Renal cortex interstitium (tissue), 11 donors: ENCODE measurements at regions not wholly inside any gene's neighbourhood (a gene's known extent, or its start where the extent isn't known, plus 50 kb on each side); places are given as distances from the start of the nearest gene placed in this dataset.
A peak's percentile ranks its signal among the peaks of the same experiment; 100 is the strongest.
"Not testable (repeated sequence)": the region's sequence is repeated elsewhere in the genome, so short reads cannot be mapped to it uniquely, and the experiment has no call there.

Experiments
- DNase-seq, 11 donors: peaks; one replicate each; pipeline ENCODE4 v3.0.0-alpha.2; 2013; ENCODE audit warnings: low read depth in 9 of 11, low spot score in 4 of 11; ENCODE audit errors: extremely low read depth in 1 of 11

GRCh38 chr13:83733293-83733692 lies 149.0 kb downstream of the SLITRK1 start:
- no peak for DNase-seq

GRCh38 chr13:83732755-83733154 lies 149.5 kb downstream of the SLITRK1 start:
- no peak for DNase-seq

GRCh38 chr13:83731113-83731512 lies 151.2 kb downstream of the SLITRK1 start:
- no peak for DNase-seq

GRCh38 chr13:83730674-83731073 lies 151.6 kb downstream of the SLITRK1 start:
- no peak for DNase-seq

- DNase-seq, result no peak
Measured at GRCh38 chr13:83722443-83722842, 159.8 kb downstream of the SLITRK1 start.

- DNase-seq, result no peak
Measured at GRCh38 chr13:83716121-83716520, 166.2 kb downstream of the SLITRK1 start.

- no peak for DNase-seq
Measured at GRCh38 chr13:83714236-83714635, 168.0 kb downstream of the SLITRK1 start.

- DNase-seq, result no peak
Measured at GRCh38 chr13:83710133-83710515, 172.2 kb downstream of the SLITRK1 start.

- no peak for DNase-seq
Measured at GRCh38 chr13:83709426-83710132, 172.7 kb downstream of the SLITRK1 start.

GRCh38 chr13:83702021-83702420 lies 180.3 kb downstream of the SLITRK1 start:
- DNase-seq, result no peak

- DNase-seq, result no peak
Measured at GRCh38 chr13:83692800-83693199, 189.5 kb downstream of the SLITRK1 start.

GRCh38 chr13:83691966-83692365 lies 190.3 kb downstream of the SLITRK1 start:
- DNase-seq, result no peak

GRCh38 chr13:83681547-83681946 lies 200.7 kb downstream of the SLITRK1 start:
- no peak for DNase-seq

- no peak for DNase-seq
Measured at GRCh38 chr13:83677985-83678384, 204.3 kb downstream of the SLITRK1 start.

GRCh38 chr13:83672612-83673011 lies 209.7 kb downstream of the SLITRK1 start:
- no peak for DNase-seq

- no peak for DNase-seq
Measured at GRCh38 chr13:83667606-83668005, 214.7 kb downstream of the SLITRK1 start.

- no peak for DNase-seq
Measured at GRCh38 chr13:83666141-83666540, 216.1 kb downstream of the SLITRK1 start.

GRCh38 chr13:83657281-83657680 lies 225.0 kb downstream of the SLITRK1 start:
- no peak for DNase-seq

GRCh38 chr13:83642617-83643016 lies 239.7 kb downstream of the SLITRK1 start:
- DNase-seq, result not testable (repeated sequence)

GRCh38 chr13:83634601-83635000 lies 247.7 kb downstream of the SLITRK1 start:
- no peak for DNase-seq

- DNase-seq, result peak in 2 of 11 donors; percentile 2
Measured at GRCh38 chr13:83633746-83634145, 248.5 kb downstream of the SLITRK1 start.
